ENCODE measurements at regions not wholly inside any gene's neighbourhood (a gene's known extent, or its start where the extent isn't known, plus 50 kb on each side); places are given as distances from the start of the nearest gene placed in this dataset.

- H3K27ac ChIP-seq (ENCODE audit: low read depth, low read length) = no peak overlapping the region
Measured at GRCh38 chr1:207219979-207220889, 101.2 kb upstream of the CD55 start.

GRCh38 chr1:207221934-207222351 is 99.5 kb upstream of the CD55 start:
- Histone ChIP-seq H3K9me3 (ENCODE audit: control insufficient read depth in 3 of 3, low read length in 3 of 3) (no peaks in the 10 kb centered on the region), H3K36me3 (ENCODE audit: control insufficient read depth in 3 of 3, insufficient read depth in 3 of 3, low read length in 3 of 3) (no peaks in the 10 kb centered on the region), H3K4me3 (ENCODE audit: low read length in 3 of 3) (no peak overlapping the region), H3K4me1 (ENCODE audit: control insufficient read depth in 3 of 3, insufficient read depth in 3 of 3, low read length in 3 of 3) (no peaks in the 10 kb centered on the region), H3K27ac (ENCODE audit: low read depth, low read length) (no peak overlapping the region), H3K27me3 (ENCODE audit: control insufficient read depth in 3 of 3, insufficient read depth in 3 of 3, low read length in 3 of 3) (no peaks in the 10 kb centered on the region), H3K9ac (ENCODE audit: low read depth in 1 of 3, low read length in 3 of 3) (no peak overlapping the region)

More at GRCh38 chr1:207219979-207220889, 101.2 kb upstream of the CD55 start:
- no peak overlapping the region for H3K9ac ChIP-seq (ENCODE audit: low read depth in 1 of 3, low read length in 3 of 3)
- no peak overlapping the region for H3K4me3 ChIP-seq (ENCODE audit: low read length in 3 of 3)
- H3K36me3 ChIP-seq (ENCODE audit: control insufficient read depth in 3 of 3, insufficient read depth in 3 of 3, low read length in 3 of 3) = no peaks in the 10 kb centered on the region
- no peaks in the 10 kb centered on the region for H3K9me3 ChIP-seq (ENCODE audit: control insufficient read depth in 3 of 3, low read length in 3 of 3)
- H3K27me3 ChIP-seq (ENCODE audit: control insufficient read depth in 3 of 3, insufficient read depth in 3 of 3, low read length in 3 of 3) = no peaks in the 10 kb centered on the region
- H3K4me1 ChIP-seq (ENCODE audit: control insufficient read depth in 3 of 3, insufficient read depth in 3 of 3, low read length in 3 of 3) = no peaks in the 10 kb centered on the region

GRCh38 chr1:207223162-207223561 is 98.3 kb upstream of the CD55 start:
- no peak overlapping the region for H3K4me3 ChIP-seq (ENCODE audit: low read length in 3 of 3)
- no peaks in the 10 kb centered on the region for H3K36me3 ChIP-seq (ENCODE audit: control insufficient read depth in 3 of 3, insufficient read depth in 3 of 3, low read length in 3 of 3)
- no peak overlapping the region for H3K27ac ChIP-seq (ENCODE audit: low read depth, low read length)
- H3K4me1 ChIP-seq (ENCODE audit: control insufficient read depth in 3 of 3, insufficient read depth in 3 of 3, low read length in 3 of 3) = no peaks in the 10 kb centered on the region
- no peaks in the 10 kb centered on the region for H3K27me3 ChIP-seq (ENCODE audit: control insufficient read depth in 3 of 3, insufficient read depth in 3 of 3, low read length in 3 of 3)
- no peaks in the 10 kb centered on the region for H3K9me3 ChIP-seq (ENCODE audit: control insufficient read depth in 3 of 3, low read length in 3 of 3)
- no peak overlapping the region for H3K9ac ChIP-seq (ENCODE audit: low read depth in 1 of 3, low read length in 3 of 3)

GRCh38 chr1:207224666-207225065 is 96.8 kb upstream of the CD55 start:
- Histone ChIP-seq H3K9me3 (ENCODE audit: control insufficient read depth in 3 of 3, low read length in 3 of 3) (no peaks in the 10 kb centered on the region), H3K4me1 (ENCODE audit: control insufficient read depth in 3 of 3, insufficient read depth in 3 of 3, low read length in 3 of 3) (no peaks in the 10 kb centered on the region), H3K4me3 (ENCODE audit: low read length in 3 of 3) (no peak overlapping the region), H3K36me3 (ENCODE audit: control insufficient read depth in 3 of 3, insufficient read depth in 3 of 3, low read length in 3 of 3) (no peaks in the 10 kb centered on the region), H3K9ac (ENCODE audit: low read depth in 1 of 3, low read length in 3 of 3) (no peak overlapping the region), H3K27me3 (ENCODE audit: control insufficient read depth in 3 of 3, insufficient read depth in 3 of 3, low read length in 3 of 3) (no peaks in the 10 kb centered on the region), H3K27ac (ENCODE audit: low read depth, low read length) (no peak overlapping the region)

GRCh38 chr1:207227131-207227630 is 94.3 kb upstream of the CD55 start:
- Histone ChIP-seq H3K9ac (ENCODE audit: low read depth in 1 of 3, low read length in 3 of 3) (no peak overlapping the region), H3K36me3 (ENCODE audit: control insufficient read depth in 3 of 3, insufficient read depth in 3 of 3, low read length in 3 of 3) (no peaks in the 10 kb centered on the region), H3K4me3 (ENCODE audit: low read length in 3 of 3) (no peak overlapping the region), H3K27ac (ENCODE audit: low read depth, low read length) (no peak overlapping the region), H3K4me1 (ENCODE audit: control insufficient read depth in 3 of 3, insufficient read depth in 3 of 3, low read length in 3 of 3) (no peaks in the 10 kb centered on the region), H3K9me3 (ENCODE audit: control insufficient read depth in 3 of 3, low read length in 3 of 3) (no peaks in the 10 kb centered on the region), H3K27me3 (ENCODE audit: control insufficient read depth in 3 of 3, insufficient read depth in 3 of 3, low read length in 3 of 3) (no peaks in the 10 kb centered on the region)

- Histone ChIP-seq H3K4me3 (ENCODE audit: low read length in 3 of 3) (no peak overlapping the region), H3K4me1 (ENCODE audit: control insufficient read depth in 3 of 3, insufficient read depth in 3 of 3, low read length in 3 of 3) (no peaks in the 10 kb centered on the region), H3K27ac (ENCODE audit: low read depth, low read length) (no peak overlapping the region), H3K36me3 (ENCODE audit: control insufficient read depth in 3 of 3, insufficient read depth in 3 of 3, low read length in 3 of 3) (no peaks in the 10 kb centered on the region), H3K9ac (ENCODE audit: low read depth in 1 of 3, low read length in 3 of 3) (no peak overlapping the region), H3K27me3 (ENCODE audit: control insufficient read depth in 3 of 3, insufficient read depth in 3 of 3, low read length in 3 of 3) (no peaks in the 10 kb centered on the region), H3K9me3 (ENCODE audit: control insufficient read depth in 3 of 3, low read length in 3 of 3) (no peaks in the 10 kb centered on the region)
Measured at GRCh38 chr1:207228987-207229386, 92.5 kb upstream of the CD55 start.

GRCh38 chr1:207230441-207230840 is 91.0 kb upstream of the CD55 start:
- Histone ChIP-seq H3K9me3 (ENCODE audit: control insufficient read depth in 3 of 3, low read length in 3 of 3) (no peaks in the 10 kb centered on the region), H3K9ac (ENCODE audit: low read depth in 1 of 3, low read length in 3 of 3) (no peak overlapping the region), H3K4me1 (ENCODE audit: control insufficient read depth in 3 of 3, insufficient read depth in 3 of 3, low read length in 3 of 3) (no peaks in the 10 kb centered on the region), H3K27me3 (ENCODE audit: control insufficient read depth in 3 of 3, insufficient read depth in 3 of 3, low read length in 3 of 3) (no peaks in the 10 kb centered on the region), H3K36me3 (ENCODE audit: control insufficient read depth in 3 of 3, insufficient read depth in 3 of 3, low read length in 3 of 3) (no peaks in the 10 kb centered on the region), H3K27ac (ENCODE audit: low read depth, low read length) (no peak overlapping the region), H3K4me3 (ENCODE audit: low read length in 3 of 3) (no peak overlapping the region)

GRCh38 chr1:207234690-207235089 is 86.8 kb upstream of the CD55 start:
- H3K9me3 ChIP-seq (ENCODE audit: control insufficient read depth in 3 of 3, low read length in 3 of 3) = no peaks in the 10 kb centered on the region
- no peak overlapping the region for H3K27ac ChIP-seq (ENCODE audit: low read depth, low read length)
- H3K4me3 ChIP-seq (ENCODE audit: low read length in 3 of 3) = no peak overlapping the region
- H3K27me3 ChIP-seq (ENCODE audit: control insufficient read depth in 3 of 3, insufficient read depth in 3 of 3, low read length in 3 of 3) = no peaks in the 10 kb centered on the region
- no peaks in the 10 kb centered on the region for H3K36me3 ChIP-seq (ENCODE audit: control insufficient read depth in 3 of 3, insufficient read depth in 3 of 3, low read length in 3 of 3)
- no peak overlapping the region for H3K9ac ChIP-seq (ENCODE audit: low read depth in 1 of 3, low read length in 3 of 3)
- H3K4me1 ChIP-seq (ENCODE audit: control insufficient read depth in 3 of 3, insufficient read depth in 3 of 3, low read length in 3 of 3) = no peaks in the 10 kb centered on the region

- H3K9me3 ChIP-seq (ENCODE audit: control insufficient read depth in 3 of 3, low read length in 3 of 3) = no peaks in the 10 kb centered on the region
- H3K4me1 ChIP-seq (ENCODE audit: control insufficient read depth in 3 of 3, insufficient read depth in 3 of 3, low read length in 3 of 3) = peaks cover 0 to 3% (median 0%) of the 10 kb centered on the region in 3 donors
- H3K4me3 ChIP-seq (ENCODE audit: low read length in 3 of 3) = no peak overlapping the region
- H3K27ac ChIP-seq (ENCODE audit: low read depth, low read length) = no peak overlapping the region
- no peaks in the 10 kb centered on the region for H3K36me3 ChIP-seq (ENCODE audit: control insufficient read depth in 3 of 3, insufficient read depth in 3 of 3, low read length in 3 of 3)
- H3K9ac ChIP-seq (ENCODE audit: low read depth in 1 of 3, low read length in 3 of 3) = no peak overlapping the region
- no peaks in the 10 kb centered on the region for H3K27me3 ChIP-seq (ENCODE audit: control insufficient read depth in 3 of 3, insufficient read depth in 3 of 3, low read length in 3 of 3)
Measured at GRCh38 chr1:207239874-207240273, 81.6 kb upstream of the CD55 start.

- peaks cover 0 to 3% (median 0%) of the 10 kb centered on the region in 3 donors for H3K4me1 ChIP-seq (ENCODE audit: control insufficient read depth in 3 of 3, insufficient read depth in 3 of 3, low read length in 3 of 3)
- H3K27ac ChIP-seq (ENCODE audit: low read depth, low read length) = no peak overlapping the region
- no peaks in the 10 kb centered on the region for H3K36me3 ChIP-seq (ENCODE audit: control insufficient read depth in 3 of 3, insufficient read depth in 3 of 3, low read length in 3 of 3)
- H3K9ac ChIP-seq (ENCODE audit: low read depth in 1 of 3, low read length in 3 of 3) = no peak overlapping the region
- no peaks in the 10 kb centered on the region for H3K27me3 ChIP-seq (ENCODE audit: control insufficient read depth in 3 of 3, insufficient read depth in 3 of 3, low read length in 3 of 3)
- no peak overlapping the region for H3K4me3 ChIP-seq (ENCODE audit: low read length in 3 of 3)
- H3K9me3 ChIP-seq (ENCODE audit: control insufficient read depth in 3 of 3, low read length in 3 of 3) = no peaks in the 10 kb centered on the region
Measured at GRCh38 chr1:207240325-207241101, 81.0 kb upstream of the CD55 start.

Measured in skeletal muscle tissue (tissue), 3 donors.